GM12875 (cell line): ENCODE measurements at regions not wholly inside any gene's neighbourhood (a gene's known extent, or its start where the extent isn't known, plus 50 kb on each side); places are given as distances from the start of the nearest gene placed in this dataset.

Experiments
- H3K4me3 ChIP-seq: one replicate; pipeline ENCODE4 v1.5.1; 2011; ENCODE audit warnings: low read depth, low read length, control low read depth
- TF ChIP-seq, protein P1 (sequence below): IDR thresholded peaks from 2 replicates; pipeline ENCODE4 v1.5.1; 2011; ENCODE audit warnings: low read depth, mild to moderate bottlenecking, control low read depth, inconsistent platforms, low read length, moderate library complexity, borderline replicate concordance; ENCODE audit not compliant: insufficient read depth

DNA sequence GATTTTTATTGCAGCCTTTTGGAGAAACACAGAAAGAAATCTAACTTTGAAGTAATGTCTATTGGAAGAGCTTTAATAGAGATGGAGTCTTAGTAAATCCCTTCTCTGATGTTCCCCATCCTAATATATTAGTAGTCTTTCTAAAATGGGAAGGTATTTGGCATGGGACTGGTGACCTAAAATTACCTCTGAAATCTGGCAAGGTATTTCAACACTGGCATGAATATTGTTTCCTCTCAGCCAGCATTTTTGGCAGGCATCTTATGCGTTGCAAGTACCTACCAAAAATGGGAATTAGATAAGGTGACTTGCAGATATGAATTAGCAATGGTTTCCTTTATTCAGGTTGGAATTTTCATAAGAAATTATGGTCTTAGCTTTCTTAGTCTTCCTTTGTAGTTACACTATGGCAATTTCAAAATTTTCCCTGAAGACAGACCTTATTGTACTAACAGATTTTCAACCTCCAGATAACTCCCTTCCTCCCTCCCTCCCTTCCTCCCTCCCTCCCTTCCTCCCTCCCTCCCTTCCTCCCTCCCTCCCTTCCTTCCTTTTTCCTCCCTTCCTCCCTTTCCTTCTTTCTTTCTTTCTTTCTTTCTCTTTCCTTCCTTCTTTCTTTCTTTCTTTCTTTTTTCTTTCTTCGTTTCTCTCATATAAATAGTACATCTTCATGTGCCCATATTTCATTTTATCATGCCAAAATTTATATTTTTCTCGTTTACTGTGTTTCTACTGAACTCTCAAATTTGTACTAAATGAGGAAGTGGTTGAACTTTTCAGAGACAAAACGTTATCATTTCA lies 168.2 kb upstream of the KCNMB2 start:
- TF ChIP-seq, protein P1, sequence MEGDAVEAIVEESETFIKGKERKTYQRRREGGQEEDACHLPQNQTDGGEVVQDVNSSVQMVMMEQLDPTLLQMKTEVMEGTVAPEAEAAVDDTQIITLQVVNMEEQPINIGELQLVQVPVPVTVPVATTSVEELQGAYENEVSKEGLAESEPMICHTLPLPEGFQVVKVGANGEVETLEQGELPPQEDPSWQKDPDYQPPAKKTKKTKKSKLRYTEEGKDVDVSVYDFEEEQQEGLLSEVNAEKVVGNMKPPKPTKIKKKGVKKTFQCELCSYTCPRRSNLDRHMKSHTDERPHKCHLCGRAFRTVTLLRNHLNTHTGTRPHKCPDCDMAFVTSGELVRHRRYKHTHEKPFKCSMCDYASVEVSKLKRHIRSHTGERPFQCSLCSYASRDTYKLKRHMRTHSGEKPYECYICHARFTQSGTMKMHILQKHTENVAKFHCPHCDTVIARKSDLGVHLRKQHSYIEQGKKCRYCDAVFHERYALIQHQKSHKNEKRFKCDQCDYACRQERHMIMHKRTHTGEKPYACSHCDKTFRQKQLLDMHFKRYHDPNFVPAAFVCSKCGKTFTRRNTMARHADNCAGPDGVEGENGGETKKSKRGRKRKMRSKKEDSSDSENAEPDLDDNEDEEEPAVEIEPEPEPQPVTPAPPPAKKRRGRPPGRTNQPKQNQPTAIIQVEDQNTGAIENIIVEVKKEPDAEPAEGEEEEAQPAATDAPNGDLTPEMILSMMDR = no peak
- no peak overlapping the region for H3K4me3 ChIP-seq

- H3K4me3 ChIP-seq = no peak overlapping the region
- TF ChIP-seq, protein P1 = no peak
These were observed 167.2 kb upstream of the KCNMB2 start for GRCh38 chr3:178369006-178369405.

DNA sequence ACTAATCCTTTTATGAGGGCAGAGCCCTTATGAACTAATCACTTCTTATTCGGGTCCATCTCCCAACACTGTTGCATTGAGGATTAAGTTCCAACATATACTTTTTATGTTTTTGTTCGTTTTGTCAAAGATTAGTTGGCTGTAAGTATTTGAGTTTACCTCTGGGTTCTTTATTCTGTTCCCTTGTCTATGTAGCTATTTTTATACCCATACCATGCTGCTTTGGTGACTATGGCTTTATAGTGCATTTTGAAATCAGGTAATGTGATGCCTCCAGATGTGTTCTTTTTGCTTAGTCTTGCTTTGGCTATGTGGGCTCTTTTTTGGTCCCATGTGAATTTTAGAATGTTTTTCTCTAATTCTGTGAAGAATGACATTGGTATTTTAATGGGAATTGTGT lies 166.4 kb upstream of the KCNMB2 start:
- TF ChIP-seq, protein P1 = no peak
- H3K4me3 ChIP-seq = no peak overlapping the region

DNA sequence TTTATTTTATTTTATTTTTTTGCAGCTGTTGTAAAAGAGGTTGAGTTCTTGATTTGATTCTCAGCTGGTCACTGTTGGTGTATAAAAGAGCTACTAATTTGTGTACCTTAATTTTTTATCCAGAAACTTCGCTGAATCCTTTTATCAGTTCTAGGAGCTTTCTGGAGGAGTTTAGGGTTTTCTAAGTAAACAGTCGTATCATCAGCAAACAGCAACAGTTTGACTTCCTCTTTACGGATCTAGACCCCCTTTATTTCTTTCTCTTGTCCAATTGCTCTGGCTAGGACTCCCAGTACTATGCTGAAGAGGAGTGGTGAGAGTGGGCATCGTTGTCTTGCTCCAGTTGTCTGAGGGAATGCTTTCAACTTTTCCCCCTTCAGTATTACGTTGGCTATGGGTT lies 165.8 kb upstream of the KCNMB2 start:
- TF ChIP-seq, protein P1 = no peak
- no peak overlapping the region for H3K4me3 ChIP-seq

DNA sequence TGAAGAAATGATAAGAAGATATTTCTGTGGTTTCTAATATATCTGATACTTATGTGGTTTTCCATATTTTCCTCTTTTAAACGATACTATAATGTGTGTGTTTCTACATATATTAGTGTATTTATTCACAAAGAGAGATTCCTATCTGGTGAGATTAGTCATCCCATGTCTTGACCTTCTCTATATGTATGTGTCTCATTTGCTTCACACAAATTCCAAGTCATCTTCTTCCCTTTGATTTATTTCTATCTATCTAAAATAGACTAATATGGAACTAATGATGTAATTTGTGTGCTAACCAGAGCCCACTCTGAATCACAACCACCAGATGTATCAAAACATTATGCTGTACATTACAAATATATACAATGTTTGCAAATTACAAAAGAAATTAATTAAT lies 154.7 kb upstream of the KCNMB2 start:
- TF ChIP-seq, protein P1 = no peak
- H3K4me3 ChIP-seq = no peak overlapping the region

DNA sequence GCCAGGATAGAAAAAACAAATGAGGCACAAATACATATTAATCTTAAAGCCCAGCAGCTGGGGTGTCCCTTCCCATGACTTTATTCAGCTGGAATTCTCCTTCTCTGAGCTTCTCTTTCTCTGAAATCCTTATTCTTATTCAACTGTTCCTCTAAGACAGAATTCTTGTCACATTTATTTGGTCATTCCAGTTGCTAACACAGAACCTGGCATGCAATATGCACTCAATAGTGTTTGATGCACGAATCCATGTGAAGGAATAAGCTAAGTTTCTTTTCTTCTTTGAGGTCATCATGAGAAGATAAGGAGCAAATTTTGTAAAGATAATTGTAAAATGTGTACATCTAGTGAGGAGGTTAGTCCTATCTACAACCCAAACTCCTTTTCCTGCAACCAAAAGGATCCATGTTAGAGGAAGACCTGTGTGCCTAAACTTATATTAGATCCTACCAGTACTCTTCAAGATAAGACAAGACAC lies 154.2 kb upstream of the KCNMB2 start:
- no peak overlapping the region for H3K4me3 ChIP-seq
- TF ChIP-seq, protein P1 = no peak

DNA sequence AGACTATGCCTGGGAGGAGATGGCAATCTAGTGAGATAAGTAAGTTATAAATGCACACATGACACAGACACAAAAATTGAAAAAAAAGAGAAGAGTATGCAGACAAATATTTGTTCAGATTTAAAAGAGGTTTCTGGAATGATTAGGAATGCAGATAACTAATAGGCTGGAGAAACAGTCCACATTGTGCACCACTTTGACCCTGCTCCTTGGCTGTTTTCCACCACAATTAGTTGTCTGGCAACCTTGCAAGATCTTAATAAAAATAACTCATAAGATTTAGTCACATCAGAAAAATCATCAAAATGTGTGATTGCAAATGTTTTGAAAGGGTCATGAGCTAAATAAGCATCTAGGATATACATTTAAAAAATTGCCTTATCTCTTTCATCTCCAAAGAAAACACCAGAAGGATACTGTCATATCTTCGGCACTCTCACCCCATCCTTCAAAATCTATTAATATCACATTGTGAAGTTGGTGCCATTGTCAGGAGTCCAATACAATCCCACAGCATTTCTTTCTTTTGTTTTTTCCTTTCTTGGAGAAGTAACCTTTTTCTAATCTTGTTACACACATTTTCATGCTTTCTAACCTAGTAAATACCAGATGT lies 153.7 kb upstream of the KCNMB2 start:
- TF ChIP-seq, protein P1 = no peak
- H3K4me3 ChIP-seq = no peak overlapping the region
